ENCODE measurements at regions not wholly inside any gene's neighbourhood (a gene's known extent, or its start where the extent isn't known, plus 50 kb on each side); places are given as distances from the start of the nearest gene placed in this dataset.

- ChIA-PET CTCF (no interaction called here), POLR2A (no interaction called here)
- Histone ChIP-seq H3K36me3 (ENCODE audit: control insufficient read depth in 2 of 2, extremely low read depth in 1 of 2, insufficient read depth in 1 of 2, low read length in 1 of 2) (no peaks in the 10 kb centered on the region), H3K27me3 (replicated peaks in 1 of 2; ENCODE audit: control insufficient read depth in 2 of 2, extremely low read depth in 1 of 2, insufficient read depth in 2 of 2, low read length in 1 of 2) (no peaks in the 10 kb centered on the region), H3K4me3 (ENCODE audit: control insufficient read depth in 1 of 2, extremely low read depth in 1 of 2, low read length in 1 of 2) (no peak overlapping the region), H3K9me3 (no peaks in the 10 kb centered on the region), H3K27ac (ENCODE audit: low read length) (no peak overlapping the region), H3K4me1 (ENCODE audit: control insufficient read depth in 1 of 2, extremely low read depth in 1 of 2, insufficient read depth in 2 of 2, low read length in 2 of 2) (no peaks in the 10 kb centered on the region)
- Mint-ChIP-seq H3K9me3 (no peaks in the 10 kb centered on the region), H3K27ac (no peak overlapping the region), H3K36me3 (no peaks in the 10 kb centered on the region), H3K4me1 (no peaks in the 10 kb centered on the region), H3K27me3 (peaks cover 0 to 1% of the 10 kb centered on the region in 2 donors), H3K4me3 (no peak overlapping the region)
- DNase-seq: no peak
- ATAC-seq (replicated peaks in 1 of 4): no peak
- 57% methylated on average over 1 of the region's 2 CpGs for WGBS (ENCODE audit: insufficient coverage)
Observed at GRCh38 chr2:180735799-180736198, 244.6 kb upstream of the UBE2E3 start.

GRCh38 chr2:180734382-180734781 lies 246.0 kb upstream of the UBE2E3 start:
- H3K27ac ChIP-seq (ENCODE audit: low read length): no peak overlapping the region
- H3K4me3 Mint-ChIP-seq: no peak overlapping the region
- ATAC-seq (replicated peaks in 1 of 4): no peak
- no peaks in the 10 kb centered on the region for H3K36me3 ChIP-seq (ENCODE audit: control insufficient read depth in 2 of 2, extremely low read depth in 1 of 2, insufficient read depth in 1 of 2, low read length in 1 of 2)
- H3K9me3 Mint-ChIP-seq: no peaks in the 10 kb centered on the region
- no peak for DNase-seq
- H3K27me3 ChIP-seq (replicated peaks in 1 of 2; ENCODE audit: control insufficient read depth in 2 of 2, extremely low read depth in 1 of 2, insufficient read depth in 2 of 2, low read length in 1 of 2): no peaks in the 10 kb centered on the region
- no peak overlapping the region for H3K27ac Mint-ChIP-seq
- H3K4me1 ChIP-seq (ENCODE audit: control insufficient read depth in 1 of 2, extremely low read depth in 1 of 2, insufficient read depth in 2 of 2, low read length in 2 of 2): no peaks in the 10 kb centered on the region
- CTCF ChIA-PET: interaction anchor here in 1 of 2 donors (0.5 kb wide), 1 partner anchor 324 kb away, joined by 3 read pairs; no protein-coding TSS in a partner anchor
- H3K9me3 ChIP-seq: no peaks in the 10 kb centered on the region
- no peaks in the 10 kb centered on the region for H3K36me3 Mint-ChIP-seq
- peaks cover 0 to 4% of the 10 kb centered on the region in 2 donors for H3K27me3 Mint-ChIP-seq
- POLR2A ChIA-PET: no interaction called here
- no peak overlapping the region for H3K4me3 ChIP-seq (ENCODE audit: control insufficient read depth in 1 of 2, extremely low read depth in 1 of 2, low read length in 1 of 2)
- H3K4me1 Mint-ChIP-seq: no peaks in the 10 kb centered on the region

- ChIA-PET CTCF (interaction anchor here in 1 of 2 donors (0.5 kb wide), 1 partner anchor 142 kb away, joined by 3 read pairs; no protein-coding TSS in a partner anchor), POLR2A (no interaction called here)
- Histone ChIP-seq H3K36me3 (ENCODE audit: control insufficient read depth in 2 of 2, extremely low read depth in 1 of 2, insufficient read depth in 1 of 2, low read length in 1 of 2) (no peaks in the 10 kb centered on the region), H3K4me1 (ENCODE audit: control insufficient read depth in 1 of 2, extremely low read depth in 1 of 2, insufficient read depth in 2 of 2, low read length in 2 of 2) (no peaks in the 10 kb centered on the region), H3K4me3 (ENCODE audit: control insufficient read depth in 1 of 2, extremely low read depth in 1 of 2, low read length in 1 of 2) (no peak overlapping the region), H3K27ac (ENCODE audit: low read length) (no peak overlapping the region), H3K27me3 (replicated peaks in 1 of 2; ENCODE audit: control insufficient read depth in 2 of 2, extremely low read depth in 1 of 2, insufficient read depth in 2 of 2, low read length in 1 of 2) (no peaks in the 10 kb centered on the region), H3K9me3 (no peaks in the 10 kb centered on the region)
- no peaks in the 10 kb centered on the region for H3K36me3 Mint-ChIP-seq
- no peaks in the 10 kb centered on the region for H3K9me3 Mint-ChIP-seq
- ATAC-seq (replicated peaks in 1 of 4): no peak
- H3K4me1 Mint-ChIP-seq: no peaks in the 10 kb centered on the region
- no peak overlapping the region for H3K27ac Mint-ChIP-seq
- H3K27me3 Mint-ChIP-seq: peaks cover 2 to 4% of the 10 kb centered on the region in 2 donors
- no peak for DNase-seq
- no CpG with 5 or more reads among the region's 1 CpG for WGBS (ENCODE audit: insufficient coverage)
- H3K4me3 Mint-ChIP-seq: no peak overlapping the region
Observed at GRCh38 chr2:180733330-180733729, 247.1 kb upstream of the UBE2E3 start.

GRCh38 chr2:180732337-180732736 lies 248.1 kb upstream of the UBE2E3 start:
- ChIA-PET CTCF (no interaction called here), POLR2A (no interaction called here)
- Mint-ChIP-seq H3K9me3 (no peaks in the 10 kb centered on the region), H3K4me3 (no peak overlapping the region), H3K36me3 (no peaks in the 10 kb centered on the region), H3K27me3 (peaks cover 4% of the 10 kb centered on the region in 2 donors), H3K4me1 (no peaks in the 10 kb centered on the region), H3K27ac (no peak overlapping the region)
- peak in 1 of 4 experiments; percentile 11 for ATAC-seq (replicated peaks in 1 of 4)
- no peaks in the 10 kb centered on the region for H3K9me3 ChIP-seq
- no peaks in the 10 kb centered on the region for H3K27me3 ChIP-seq (replicated peaks in 1 of 2; ENCODE audit: control insufficient read depth in 2 of 2, extremely low read depth in 1 of 2, insufficient read depth in 2 of 2, low read length in 1 of 2)
- H3K4me3 ChIP-seq (ENCODE audit: control insufficient read depth in 1 of 2, extremely low read depth in 1 of 2, low read length in 1 of 2): no peak overlapping the region
- 87% methylated on average over 3 of the region's 3 CpGs for WGBS (ENCODE audit: insufficient coverage)
- H3K36me3 ChIP-seq (ENCODE audit: control insufficient read depth in 2 of 2, extremely low read depth in 1 of 2, insufficient read depth in 1 of 2, low read length in 1 of 2): no peaks in the 10 kb centered on the region
- no peaks in the 10 kb centered on the region for H3K4me1 ChIP-seq (ENCODE audit: control insufficient read depth in 1 of 2, extremely low read depth in 1 of 2, insufficient read depth in 2 of 2, low read length in 2 of 2)
- H3K27ac ChIP-seq (ENCODE audit: low read length): no peak overlapping the region
- DNase-seq: no peak

GRCh38 chr2:180730976-180731375 lies 249.4 kb upstream of the UBE2E3 start:
- Mint-ChIP-seq H3K27me3 (peaks cover 8% of the 10 kb centered on the region in 2 donors), H3K27ac (no peak overlapping the region), H3K4me3 (no peak overlapping the region), H3K4me1 (no peaks in the 10 kb centered on the region), H3K9me3 (no peaks in the 10 kb centered on the region), H3K36me3 (no peaks in the 10 kb centered on the region)
- no peaks in the 10 kb centered on the region for H3K36me3 ChIP-seq (ENCODE audit: control insufficient read depth in 2 of 2, extremely low read depth in 1 of 2, insufficient read depth in 1 of 2, low read length in 1 of 2)
- H3K27me3 ChIP-seq (replicated peaks in 1 of 2; ENCODE audit: control insufficient read depth in 2 of 2, extremely low read depth in 1 of 2, insufficient read depth in 2 of 2, low read length in 1 of 2): no peaks in the 10 kb centered on the region
- CTCF ChIA-PET: no interaction called here
- H3K9me3 ChIP-seq: no peaks in the 10 kb centered on the region
- no peak for ATAC-seq (replicated peaks in 1 of 4)
- no peak for DNase-seq
- H3K27ac ChIP-seq (ENCODE audit: low read length): no peak overlapping the region
- WGBS (ENCODE audit: insufficient coverage): no CpG with 5 or more reads among the region's 2 CpGs
- H3K4me3 ChIP-seq (ENCODE audit: control insufficient read depth in 1 of 2, extremely low read depth in 1 of 2, low read length in 1 of 2): no peak overlapping the region
- POLR2A ChIA-PET: no interaction called here
- H3K4me1 ChIP-seq (ENCODE audit: control insufficient read depth in 1 of 2, extremely low read depth in 1 of 2, insufficient read depth in 2 of 2, low read length in 2 of 2): no peaks in the 10 kb centered on the region

GRCh38 chr2:180728928-180729559 lies 251.4 kb upstream of the UBE2E3 start:
- Mint-ChIP-seq H3K4me1 (no peaks in the 10 kb centered on the region), H3K36me3 (no peaks in the 10 kb centered on the region), H3K27me3 (peaks cover 8% of the 10 kb centered on the region in 2 donors), H3K9me3 (no peaks in the 10 kb centered on the region), H3K27ac (no peak overlapping the region), H3K4me3 (no peak overlapping the region)
- no peaks in the 10 kb centered on the region for H3K36me3 ChIP-seq (ENCODE audit: control insufficient read depth in 2 of 2, extremely low read depth in 1 of 2, insufficient read depth in 1 of 2, low read length in 1 of 2)
- WGBS (ENCODE audit: insufficient coverage): no CpG with 5 or more reads among the region's 2 CpGs
- POLR2A ChIA-PET: no interaction called here
- no peak overlapping the region for H3K4me3 ChIP-seq (ENCODE audit: control insufficient read depth in 1 of 2, extremely low read depth in 1 of 2, low read length in 1 of 2)
- CTCF ChIA-PET: no interaction called here
- no peaks in the 10 kb centered on the region for H3K27me3 ChIP-seq (replicated peaks in 1 of 2; ENCODE audit: control insufficient read depth in 2 of 2, extremely low read depth in 1 of 2, insufficient read depth in 2 of 2, low read length in 1 of 2)
- ATAC-seq (replicated peaks in 1 of 4) (no peak), DNase-seq (no peak)
- H3K9me3 ChIP-seq: no peaks in the 10 kb centered on the region
- no peak overlapping the region for H3K27ac ChIP-seq (ENCODE audit: low read length)
- no peaks in the 10 kb centered on the region for H3K4me1 ChIP-seq (ENCODE audit: control insufficient read depth in 1 of 2, extremely low read depth in 1 of 2, insufficient read depth in 2 of 2, low read length in 2 of 2)

GRCh38 chr2:180723712-180724111 lies 256.7 kb upstream of the UBE2E3 start:
- CTCF ChIA-PET: no interaction called here
- WGBS (ENCODE audit: insufficient coverage): no CpG with 5 or more reads among the region's 3 CpGs
- peaks cover 5 to 18% of the 10 kb centered on the region in 2 donors for H3K27me3 Mint-ChIP-seq
- no peaks in the 10 kb centered on the region for H3K9me3 Mint-ChIP-seq
- no peaks in the 10 kb centered on the region for H3K36me3 Mint-ChIP-seq
- no peak overlapping the region for H3K4me3 ChIP-seq (ENCODE audit: control insufficient read depth in 1 of 2, extremely low read depth in 1 of 2, low read length in 1 of 2)
- ATAC-seq (replicated peaks in 1 of 4): no peak
- POLR2A ChIA-PET: no interaction called here
- no peak overlapping the region for H3K4me3 Mint-ChIP-seq
- H3K4me1 ChIP-seq (ENCODE audit: control insufficient read depth in 1 of 2, extremely low read depth in 1 of 2, insufficient read depth in 2 of 2, low read length in 2 of 2): no peaks in the 10 kb centered on the region
- no peaks in the 10 kb centered on the region for H3K36me3 ChIP-seq (ENCODE audit: control insufficient read depth in 2 of 2, extremely low read depth in 1 of 2, insufficient read depth in 1 of 2, low read length in 1 of 2)
- H3K27ac ChIP-seq (ENCODE audit: low read length): no peak overlapping the region
- no peak for DNase-seq
- no peaks in the 10 kb centered on the region for H3K9me3 ChIP-seq
- no peak overlapping the region for H3K27ac Mint-ChIP-seq
- peaks cover 0 to 3% of the 10 kb centered on the region in 2 experiments for H3K27me3 ChIP-seq (replicated peaks in 1 of 2; ENCODE audit: control insufficient read depth in 2 of 2, extremely low read depth in 1 of 2, insufficient read depth in 2 of 2, low read length in 1 of 2)
- no peaks in the 10 kb centered on the region for H3K4me1 Mint-ChIP-seq
